ENCODE measurements at regions not wholly inside any gene's neighbourhood (a gene's known extent, or its start where the extent isn't known, plus 50 kb on each side); places are given as distances from the start of the nearest gene placed in this dataset.

DNA sequence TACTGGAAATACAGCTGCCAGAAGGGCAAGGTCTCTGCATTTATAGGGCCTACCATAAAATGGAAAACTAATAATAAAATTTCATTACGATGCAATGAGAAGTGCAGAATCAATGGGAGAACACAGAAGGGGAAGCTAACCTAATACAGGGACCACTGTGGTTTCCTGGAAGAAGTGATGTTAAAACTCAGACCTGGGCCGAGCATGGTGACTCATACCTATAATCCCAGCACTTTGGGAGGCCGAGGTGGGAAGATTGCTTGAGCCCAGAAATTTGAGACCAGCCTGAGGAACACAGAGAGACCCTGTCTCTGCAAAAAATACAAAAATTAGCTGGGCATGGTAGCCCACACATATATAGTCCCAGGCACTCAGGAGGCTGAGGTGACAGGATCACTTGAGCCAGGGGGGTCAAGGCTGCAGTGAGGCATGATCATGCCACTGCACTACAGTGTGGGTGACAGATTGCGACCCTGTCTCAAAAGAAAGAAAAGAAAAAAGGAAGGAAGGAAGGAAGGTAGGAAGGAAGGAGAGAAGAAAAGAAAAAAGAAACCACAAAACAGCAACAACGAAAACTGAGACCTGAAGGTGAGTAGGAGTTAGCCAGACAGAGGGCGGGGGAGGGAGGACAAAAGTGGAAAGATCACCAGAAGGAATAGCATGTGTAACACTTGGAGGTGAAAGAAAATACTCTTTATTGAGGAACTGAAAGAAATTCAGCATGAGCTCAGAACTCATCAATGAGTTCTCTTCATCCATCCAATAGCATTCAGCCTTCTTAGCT lies 58.3 kb upstream of the DTNA start:
- H3K36me3 Mint-ChIP-seq (ENCODE audit: low read depth): no peaks in the 10 kb centered on the region
- no peak overlapping the region for H3K27ac Mint-ChIP-seq
- no peak overlapping the region for H3K4me3 Mint-ChIP-seq
- peaks cover 3% of the 10 kb centered on the region for H3K27me3 Mint-ChIP-seq (ENCODE audit: low read depth)
- no peaks in the 10 kb centered on the region for H3K9me3 Mint-ChIP-seq
- H3K4me1 Mint-ChIP-seq (ENCODE audit: low read depth): no peaks in the 10 kb centered on the region

DNA sequence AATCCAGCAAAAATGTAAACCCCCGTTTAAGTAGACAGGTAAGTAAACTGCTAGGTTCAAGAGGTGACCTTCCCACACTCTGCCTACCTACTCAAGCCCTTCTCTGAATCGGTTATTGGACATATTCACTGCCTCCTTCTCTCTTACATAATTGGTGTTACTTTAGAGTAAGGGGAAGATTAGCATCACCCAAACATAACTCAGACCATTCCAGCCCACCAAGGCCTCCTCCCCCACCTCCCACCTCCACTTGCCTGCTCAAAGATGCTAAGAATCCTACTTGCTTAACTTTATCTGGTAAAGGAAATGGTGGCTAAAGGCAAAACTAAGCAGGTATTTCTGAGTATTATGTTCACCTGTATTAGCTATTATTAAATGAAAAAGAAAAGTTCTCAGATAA lies 55.0 kb upstream of the DTNA start:
- Mint-ChIP-seq H3K9me3 (no peaks in the 10 kb centered on the region), H3K4me3 (no peak overlapping the region), H3K4me1 (ENCODE audit: low read depth) (no peaks in the 10 kb centered on the region), H3K36me3 (ENCODE audit: low read depth) (no peaks in the 10 kb centered on the region), H3K27ac (no peak overlapping the region), H3K27me3 (ENCODE audit: low read depth) (peaks cover 9% of the 10 kb centered on the region)

DNA sequence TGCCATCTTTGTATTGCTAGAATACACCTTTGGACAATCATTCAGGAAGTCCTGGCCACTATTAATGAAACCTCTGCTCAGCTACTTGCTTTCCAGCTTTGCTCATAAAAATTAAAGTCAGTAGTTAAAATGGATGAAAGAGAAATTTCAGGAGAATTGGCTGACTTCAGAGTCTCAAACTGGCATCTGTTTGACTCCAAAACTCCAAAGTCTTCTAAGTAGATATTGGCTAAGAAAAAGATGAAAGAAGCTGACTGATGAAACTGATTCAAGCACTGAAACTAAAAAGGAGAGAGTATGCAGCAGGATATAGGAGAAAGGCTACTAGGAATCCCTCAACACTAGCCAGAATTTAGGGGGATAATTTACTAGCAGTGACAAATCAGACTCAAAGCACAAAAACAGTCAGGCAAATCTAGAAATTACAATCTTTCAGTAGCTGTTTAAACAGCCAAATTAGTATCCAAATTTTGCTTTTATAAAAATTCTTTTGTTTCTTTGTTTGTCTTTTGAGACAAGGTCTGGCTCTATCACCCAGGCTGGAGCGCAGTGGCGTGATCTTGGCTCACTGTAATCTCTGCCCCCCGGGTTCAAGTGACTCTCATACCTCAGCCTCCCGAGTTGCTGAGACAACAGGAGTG lies 52.1 kb upstream of the DTNA start:
- peaks cover 15% of the 10 kb centered on the region for H3K27me3 Mint-ChIP-seq (ENCODE audit: low read depth)
- H3K36me3 Mint-ChIP-seq (ENCODE audit: low read depth): no peaks in the 10 kb centered on the region
- no peak overlapping the region for H3K27ac Mint-ChIP-seq
- H3K4me1 Mint-ChIP-seq (ENCODE audit: low read depth): no peaks in the 10 kb centered on the region
- no peak overlapping the region for H3K4me3 Mint-ChIP-seq
- no peaks in the 10 kb centered on the region for H3K9me3 Mint-ChIP-seq

DNA sequence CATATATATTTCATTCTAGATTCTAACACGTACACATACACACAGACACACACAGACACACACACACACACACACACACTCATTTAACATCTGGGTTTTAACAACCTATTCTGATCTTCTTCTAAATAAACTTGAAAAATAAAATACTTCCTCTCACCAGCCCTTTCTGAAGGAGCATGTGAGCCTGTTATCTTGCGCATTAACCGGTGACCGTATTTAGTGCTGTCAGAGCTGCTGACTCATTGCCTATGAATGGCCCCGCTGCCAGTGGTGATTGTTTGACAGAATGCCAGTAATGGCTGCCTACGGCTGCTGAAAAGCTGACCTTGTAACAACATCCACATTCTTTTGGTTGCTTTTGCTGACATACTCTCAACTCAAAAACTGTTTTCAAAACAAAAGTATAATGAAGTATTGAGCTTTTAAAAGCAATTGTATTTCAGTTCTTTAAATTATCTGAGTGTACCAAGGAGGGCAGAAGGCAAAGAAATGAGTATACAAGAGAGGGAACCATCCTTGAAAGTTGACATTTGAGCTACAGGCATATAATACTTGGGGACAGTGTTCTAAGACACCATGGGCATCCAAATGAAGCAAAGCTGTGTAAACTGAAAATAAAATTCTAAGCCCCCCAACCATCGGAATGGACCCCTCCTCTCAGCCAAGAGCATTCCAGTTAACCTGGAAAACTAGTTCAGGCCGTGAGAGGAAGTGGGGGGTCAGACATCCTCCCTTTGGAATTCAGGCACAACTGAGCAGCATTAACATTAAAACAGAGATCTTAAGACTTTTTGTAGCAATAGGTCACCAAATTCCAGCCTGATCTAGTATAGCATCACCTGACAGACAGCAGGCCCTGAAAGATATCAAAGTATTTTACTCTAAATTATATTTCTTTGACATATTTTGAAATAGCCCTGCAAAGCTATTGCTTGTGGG lies 50.2 kb upstream of the DTNA start:
- Mint-ChIP-seq H3K27ac (no peak overlapping the region), H3K4me1 (ENCODE audit: low read depth) (no peaks in the 10 kb centered on the region), H3K36me3 (ENCODE audit: low read depth) (no peaks in the 10 kb centered on the region), H3K9me3 (no peaks in the 10 kb centered on the region), H3K4me3 (no peak overlapping the region), H3K27me3 (ENCODE audit: low read depth) (peaks cover 15% of the 10 kb centered on the region)

Measured in T-helper 1 cell treated with Interleukin-12 subunit alpha and Interleukin-12 subunit beta and Interleukin-4 antibody, amounts not matched to agents 30 μg/mL and 1 μg/mL, for 36 hours (primary cell).